HUES6 (cell line): ENCODE measurements at regions not wholly inside any gene's neighbourhood (a gene's known extent, or its start where the extent isn't known, plus 50 kb on each side); places are given as distances from the start of the nearest gene placed in this dataset.

Experiments
- H3K27ac ChIP-seq: 2 replicates; pipeline ENCODE4 v1.7.0; 2013; ENCODE audit warnings: low read depth, mild to moderate bottlenecking, low read length, inconsistent platforms
- H3K27me3 ChIP-seq: 2 replicates; pipeline ENCODE4 v1.6.1; 2013; ENCODE audit warnings: low read length; ENCODE audit not compliant: control insufficient read depth, insufficient read depth
- H3K36me3 ChIP-seq: 2 replicates; pipeline ENCODE4 v1.6.1; 2013; ENCODE audit warnings: low read length; ENCODE audit not compliant: control insufficient read depth, insufficient read depth
- H3K4me1 ChIP-seq: 2 replicates; pipeline ENCODE4 v1.6.1; 2013; ENCODE audit warnings: low read length; ENCODE audit not compliant: control insufficient read depth, insufficient read depth
- H3K4me3 ChIP-seq: 2 replicates; pipeline ENCODE4 v1.5.1; 2013; ENCODE audit warnings: low read depth, low read length
- H3K9ac ChIP-seq: one replicate; pipeline ENCODE4 v1.6.1; 2013; ENCODE audit warnings: mild to moderate bottlenecking, low read length
- H3K9me3 ChIP-seq: 2 replicates; pipeline ENCODE4 v1.6.1; 2013; ENCODE audit warnings: low read depth, low read length; ENCODE audit not compliant: control insufficient read depth, insufficient read depth

DNA sequence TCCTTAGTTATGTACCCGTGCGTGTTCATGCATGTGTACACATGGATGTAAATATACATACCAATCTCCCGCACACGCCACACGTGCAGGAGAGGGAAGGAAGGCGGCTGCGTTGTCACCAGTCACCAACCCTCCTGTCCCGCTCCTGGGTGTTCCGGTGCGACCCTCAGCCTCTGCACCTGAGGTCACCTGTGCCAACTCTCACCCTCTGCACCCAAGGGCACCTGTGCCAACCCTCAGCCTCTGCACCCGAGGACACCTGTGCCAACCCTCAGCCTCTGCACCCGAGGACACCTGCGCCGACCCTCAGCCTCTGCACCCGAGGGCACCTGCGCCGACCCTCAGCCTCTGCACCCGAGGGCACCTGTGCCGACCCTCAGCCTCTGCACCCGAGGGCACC lies 192.8 kb upstream of the SALL3 start:
- Histone ChIP-seq H3K36me3 (no peaks in the 10 kb centered on the region), H3K27ac (no peak overlapping the region), H3K4me3 (no peak overlapping the region), H3K27me3 (no peaks in the 10 kb centered on the region), H3K9ac (no peak overlapping the region), H3K9me3 (no peaks in the 10 kb centered on the region), H3K4me1 (no peaks in the 10 kb centered on the region)

- Histone ChIP-seq H3K27me3 (no peaks in the 10 kb centered on the region), H3K9me3 (no peaks in the 10 kb centered on the region), H3K36me3 (no peaks in the 10 kb centered on the region), H3K27ac (no peak overlapping the region), H3K4me3 (no peak overlapping the region), H3K4me1 (no peaks in the 10 kb centered on the region), H3K9ac (no peak overlapping the region)
Measured at GRCh38 chr18:78787751-78788150, 191.9 kb upstream of the SALL3 start.

- Histone ChIP-seq H3K36me3 (no peaks in the 10 kb centered on the region), H3K27me3 (no peaks in the 10 kb centered on the region), H3K4me3 (no peak overlapping the region), H3K4me1 (no peaks in the 10 kb centered on the region), H3K27ac (no peak overlapping the region), H3K9me3 (no peaks in the 10 kb centered on the region), H3K9ac (no peak overlapping the region)
Measured at GRCh38 chr18:78788161-78788560, 191.5 kb upstream of the SALL3 start.

DNA sequence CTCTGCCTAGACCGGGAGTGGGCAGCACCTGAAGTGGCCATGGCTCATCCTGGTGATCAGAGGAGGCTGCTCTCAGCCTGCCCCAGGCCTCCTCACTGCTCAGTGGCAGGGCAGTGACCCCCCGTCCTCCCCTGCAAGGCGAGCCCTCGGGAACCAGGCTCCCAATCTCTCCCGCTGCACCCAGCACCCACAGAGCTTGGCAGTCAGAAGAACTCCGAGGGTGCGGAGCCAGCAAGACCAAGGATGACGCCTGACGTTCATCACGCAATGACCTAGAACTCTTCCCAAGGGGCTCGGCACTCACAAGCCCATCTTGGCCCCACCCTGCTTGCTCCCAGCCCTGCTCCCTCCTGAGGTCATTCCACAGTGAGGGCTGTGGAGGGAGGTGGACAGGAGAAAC lies 189.8 kb upstream of the SALL3 start:
- Histone ChIP-seq H3K4me3 (no peak overlapping the region), H3K9me3 (no peaks in the 10 kb centered on the region)

GRCh38 chr18:78790511-78790910 lies 189.1 kb upstream of the SALL3 start:
- Histone ChIP-seq H3K4me3 (no peak overlapping the region), H3K27me3 (no peaks in the 10 kb centered on the region)

More for the DNA sequence above, 189.8 kb upstream of the SALL3 start:
- H3K36me3 ChIP-seq = no peaks in the 10 kb centered on the region
- H3K9ac ChIP-seq = no peak overlapping the region
- no peaks in the 10 kb centered on the region for H3K4me1 ChIP-seq
- no peak overlapping the region for H3K27ac ChIP-seq
- H3K27me3 ChIP-seq = no peaks in the 10 kb centered on the region

DNA sequence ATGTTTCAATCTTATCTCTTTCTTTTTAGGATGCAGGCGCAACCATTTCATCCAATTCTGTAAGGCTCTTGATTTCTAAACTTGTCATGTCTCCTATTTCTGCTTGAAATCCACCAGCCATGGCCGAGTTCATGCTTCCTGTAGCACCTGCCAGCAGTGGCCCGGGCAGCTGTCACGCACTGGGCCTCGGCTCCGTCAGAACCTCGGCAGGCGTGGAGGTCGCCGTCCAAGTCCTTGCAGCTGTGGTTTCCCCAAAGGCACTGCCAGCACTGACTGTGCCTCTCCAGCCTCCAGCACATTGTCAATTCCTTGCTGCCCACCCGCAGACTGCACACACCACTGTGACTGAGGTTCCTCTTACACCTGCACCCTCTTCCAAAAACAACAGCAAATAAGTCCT lies 188.7 kb upstream of the SALL3 start:
- H3K27me3 ChIP-seq = no peaks in the 10 kb centered on the region
- H3K4me3 ChIP-seq = no peak overlapping the region
- no peaks in the 10 kb centered on the region for H3K4me1 ChIP-seq
- H3K9me3 ChIP-seq = no peaks in the 10 kb centered on the region
- no peak overlapping the region for H3K27ac ChIP-seq
- no peaks in the 10 kb centered on the region for H3K36me3 ChIP-seq
- no peak overlapping the region for H3K9ac ChIP-seq

More at GRCh38 chr18:78790511-78790910, 189.1 kb upstream of the SALL3 start:
- H3K9me3 ChIP-seq = no peaks in the 10 kb centered on the region
- H3K4me1 ChIP-seq = no peaks in the 10 kb centered on the region
- no peak overlapping the region for H3K27ac ChIP-seq
- no peak overlapping the region for H3K9ac ChIP-seq
- no peaks in the 10 kb centered on the region for H3K36me3 ChIP-seq

DNA sequence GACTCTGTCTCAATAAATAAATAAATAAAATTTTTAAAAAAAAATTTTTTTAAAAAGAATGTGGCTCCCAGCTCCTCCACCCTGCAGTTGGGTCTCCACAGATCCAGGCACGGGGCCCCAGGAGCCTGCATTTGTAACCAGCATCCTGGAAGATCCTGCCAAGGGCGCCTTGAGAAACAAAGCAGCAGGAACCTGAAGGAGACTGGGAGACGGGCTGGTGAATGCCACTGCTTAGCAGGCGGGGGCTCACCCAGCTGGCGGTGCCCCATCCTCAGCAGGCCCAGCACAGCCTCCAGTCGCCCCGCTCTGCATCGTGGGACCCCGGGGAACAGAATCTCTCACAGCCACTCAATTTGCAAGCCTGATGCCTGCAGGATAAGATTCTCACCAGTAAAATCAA lies 187.5 kb upstream of the SALL3 start:
- H3K27ac ChIP-seq = no peak overlapping the region
- no peaks in the 10 kb centered on the region for H3K4me1 ChIP-seq
- no peaks in the 10 kb centered on the region for H3K27me3 ChIP-seq
- no peaks in the 10 kb centered on the region for H3K36me3 ChIP-seq
- H3K9me3 ChIP-seq = 0 out of 2 replicates have a peak, but pooled peaks cover 2% of the 10 kb centered on the region
- no peak overlapping the region for H3K9ac ChIP-seq
- no peak overlapping the region for H3K4me3 ChIP-seq

- H3K27me3 ChIP-seq = no peaks in the 10 kb centered on the region
- no peak overlapping the region for H3K27ac ChIP-seq
- H3K9me3 ChIP-seq = 0 out of 2 replicates have a peak, but pooled peaks cover 2% of the 10 kb centered on the region
- H3K9ac ChIP-seq = no peak overlapping the region
- no peaks in the 10 kb centered on the region for H3K4me1 ChIP-seq
- no peak overlapping the region for H3K4me3 ChIP-seq
- no peaks in the 10 kb centered on the region for H3K36me3 ChIP-seq
Measured at GRCh38 chr18:78792736-78793135, 186.9 kb upstream of the SALL3 start.

DNA sequence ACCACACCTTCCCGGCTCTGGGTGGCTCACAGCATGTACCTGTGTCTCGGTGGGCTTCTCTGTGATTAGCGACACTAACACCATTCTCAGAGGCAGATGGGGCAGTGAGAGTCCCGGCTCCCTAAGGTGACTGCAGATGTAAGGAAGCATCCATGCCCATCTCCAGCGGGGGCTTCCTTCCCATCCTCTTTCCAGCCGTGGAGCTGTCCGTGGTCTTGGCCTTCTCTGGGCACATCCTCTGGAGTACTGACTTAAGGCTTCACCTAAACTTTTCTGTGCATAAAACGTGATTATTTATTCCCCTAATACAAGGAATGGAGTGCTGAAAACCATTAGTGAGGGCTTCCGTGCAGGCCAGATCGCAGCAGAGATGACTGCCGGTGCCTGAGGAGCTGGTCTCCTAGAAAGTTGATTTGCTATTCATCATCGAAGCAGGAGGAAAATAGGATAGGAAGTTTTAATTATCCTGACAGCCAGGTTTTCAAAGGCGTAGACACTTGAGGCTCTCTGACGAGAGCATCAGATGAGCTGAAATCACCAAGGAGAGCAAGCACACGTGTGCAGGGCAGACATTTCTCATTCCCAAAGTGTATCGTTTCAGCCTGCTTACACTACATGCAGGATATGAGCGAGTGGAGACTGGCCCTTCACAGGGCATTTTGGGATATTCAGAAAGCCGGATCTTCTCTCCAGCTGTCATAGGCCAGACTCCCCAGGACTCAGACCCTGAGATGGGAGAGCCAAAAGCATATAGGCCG lies 186.1 kb upstream of the SALL3 start:
- no peak overlapping the region for H3K9ac ChIP-seq
- no peaks in the 10 kb centered on the region for H3K36me3 ChIP-seq
- H3K9me3 ChIP-seq = 0 out of 2 replicates have a peak, but pooled peaks cover 2% of the 10 kb centered on the region
- no peak overlapping the region for H3K4me3 ChIP-seq
- H3K27me3 ChIP-seq = no peaks in the 10 kb centered on the region
- H3K4me1 ChIP-seq = no peaks in the 10 kb centered on the region
- H3K27ac ChIP-seq = no peak overlapping the region

DNA sequence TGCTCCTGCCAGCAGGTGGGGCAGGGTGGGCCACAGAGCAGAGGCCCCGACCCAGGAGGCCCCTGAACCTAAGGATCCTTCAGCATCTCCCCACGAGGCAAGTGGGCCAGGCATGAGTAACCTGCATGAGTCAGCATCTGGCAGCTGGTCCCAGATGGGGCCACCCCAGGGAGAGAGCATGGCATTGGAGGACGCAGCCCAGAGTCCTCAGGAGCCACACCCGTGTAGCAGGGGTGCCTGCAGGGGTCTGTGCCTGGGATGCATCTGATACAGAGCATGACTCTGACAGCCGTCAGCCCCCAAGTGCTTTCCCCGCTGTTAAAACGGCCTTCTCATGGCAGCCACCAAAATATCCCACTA lies 185.6 kb upstream of the SALL3 start:
- H3K9me3 ChIP-seq = 0 out of 2 replicates have a peak, but pooled peaks cover 2% of the 10 kb centered on the region
- no peaks in the 10 kb centered on the region for H3K36me3 ChIP-seq
- H3K4me3 ChIP-seq = no peak overlapping the region
- H3K27ac ChIP-seq = no peak overlapping the region
- H3K27me3 ChIP-seq = no peaks in the 10 kb centered on the region
- H3K9ac ChIP-seq = no peak overlapping the region
- no peaks in the 10 kb centered on the region for H3K4me1 ChIP-seq

DNA sequence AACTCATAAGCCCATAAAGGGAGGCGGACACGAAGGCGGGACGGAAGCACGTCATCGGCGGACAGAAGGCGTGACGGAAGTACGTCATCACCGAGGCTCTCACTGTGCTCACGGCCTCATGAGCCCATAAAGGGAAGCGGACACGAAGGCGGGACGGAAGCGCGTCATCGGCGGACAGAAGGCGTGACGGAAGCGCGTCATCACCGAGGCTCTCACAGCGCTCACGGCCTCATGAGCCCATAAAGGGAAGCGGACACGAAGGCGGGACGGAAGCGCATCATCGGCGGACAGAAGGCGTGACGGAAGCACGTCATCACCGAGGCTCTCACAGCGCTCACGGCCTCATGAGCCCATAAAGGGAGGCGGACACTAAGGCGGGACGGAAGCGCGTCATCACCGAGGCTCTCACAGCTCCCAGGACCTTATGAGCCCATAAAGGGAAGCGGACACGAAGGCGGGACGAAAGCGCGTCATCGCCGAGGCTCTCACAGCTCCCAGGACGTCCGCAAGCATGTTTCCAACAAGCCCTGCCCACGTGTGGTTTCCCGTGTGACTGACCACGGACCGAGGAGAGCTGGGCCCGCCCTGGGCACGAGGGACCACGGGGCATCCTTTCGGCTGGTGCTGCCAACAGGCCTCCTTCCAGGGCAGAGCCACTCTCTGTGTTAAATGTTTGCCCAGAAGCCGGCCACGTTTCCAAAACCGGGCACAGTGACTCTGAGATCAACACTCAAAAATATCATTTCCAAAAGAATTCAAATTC lies 182.7 kb upstream of the SALL3 start:
- H3K27ac ChIP-seq = no peak overlapping the region
- H3K27me3 ChIP-seq = no peaks in the 10 kb centered on the region
- H3K9me3 ChIP-seq = 0 out of 2 replicates have a peak, but pooled peaks cover 2% of the 10 kb centered on the region
- H3K4me3 ChIP-seq = no peak overlapping the region
- H3K36me3 ChIP-seq = no peaks in the 10 kb centered on the region
- H3K9ac ChIP-seq = no peak overlapping the region
- H3K4me1 ChIP-seq = no peaks in the 10 kb centered on the region
